OCI-LY1 (cell line): ENCODE measurements at regions not wholly inside any gene's neighbourhood (a gene's known extent, or its start where the extent isn't known, plus 50 kb on each side); places are given as distances from the start of the nearest gene placed in this dataset.

ENCODE experiments used
- EZH2 ChIP-seq: fragments of 200-600 bp; sonication (generic), shearing (Covaris generic); IDR thresholded peaks from 2 replicates; pipeline ENCODE4 v1.8.0; 2017; ENCODE audit warnings: borderline replicate concordance, mixed run types, mild to moderate bottlenecking, antibody characterized with exemption, low read length, moderate library complexity, mixed read lengths
- TF ChIP-seq, protein P1 (sequence below): fragments of 200-600 bp; sonication (generic), shearing (Covaris generic); IDR thresholded peaks from 2 replicates; pipeline ENCODE4 v1.5.1; 2017; ENCODE audit warnings: mild to moderate bottlenecking, antibody characterized with exemption, low read length, moderate library complexity, mixed read lengths

GRCh38 chr15:70158309-70159000, 60.7 kb upstream of the TLE3 start:
- TF ChIP-seq, protein P1, sequence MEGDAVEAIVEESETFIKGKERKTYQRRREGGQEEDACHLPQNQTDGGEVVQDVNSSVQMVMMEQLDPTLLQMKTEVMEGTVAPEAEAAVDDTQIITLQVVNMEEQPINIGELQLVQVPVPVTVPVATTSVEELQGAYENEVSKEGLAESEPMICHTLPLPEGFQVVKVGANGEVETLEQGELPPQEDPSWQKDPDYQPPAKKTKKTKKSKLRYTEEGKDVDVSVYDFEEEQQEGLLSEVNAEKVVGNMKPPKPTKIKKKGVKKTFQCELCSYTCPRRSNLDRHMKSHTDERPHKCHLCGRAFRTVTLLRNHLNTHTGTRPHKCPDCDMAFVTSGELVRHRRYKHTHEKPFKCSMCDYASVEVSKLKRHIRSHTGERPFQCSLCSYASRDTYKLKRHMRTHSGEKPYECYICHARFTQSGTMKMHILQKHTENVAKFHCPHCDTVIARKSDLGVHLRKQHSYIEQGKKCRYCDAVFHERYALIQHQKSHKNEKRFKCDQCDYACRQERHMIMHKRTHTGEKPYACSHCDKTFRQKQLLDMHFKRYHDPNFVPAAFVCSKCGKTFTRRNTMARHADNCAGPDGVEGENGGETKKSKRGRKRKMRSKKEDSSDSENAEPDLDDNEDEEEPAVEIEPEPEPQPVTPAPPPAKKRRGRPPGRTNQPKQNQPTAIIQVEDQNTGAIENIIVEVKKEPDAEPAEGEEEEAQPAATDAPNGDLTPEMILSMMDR: no peak
- TF ChIP-seq EZH2: no peak
